HG03378 (cell line): ENCODE measurements at regions not wholly inside any gene's neighbourhood (a gene's known extent, or its start where the extent isn't known, plus 50 kb on each side); places are given as distances from the start of the nearest gene placed in this dataset.

Source experiments
- ATAC-seq: cut with Tn5 transposase; IDR thresholded peaks from one replicate; pipeline ENCODE4 v1.9.1; 2021; ENCODE audit warnings: mild to moderate bottlenecking, moderate library complexity; ENCODE audit not compliant: unreplicated experiment

GRCh38 chr1:88399690-88400089 is 284.4 kb upstream of the PKN2 start:
- ATAC-seq: peak; percentile 73

DNA sequence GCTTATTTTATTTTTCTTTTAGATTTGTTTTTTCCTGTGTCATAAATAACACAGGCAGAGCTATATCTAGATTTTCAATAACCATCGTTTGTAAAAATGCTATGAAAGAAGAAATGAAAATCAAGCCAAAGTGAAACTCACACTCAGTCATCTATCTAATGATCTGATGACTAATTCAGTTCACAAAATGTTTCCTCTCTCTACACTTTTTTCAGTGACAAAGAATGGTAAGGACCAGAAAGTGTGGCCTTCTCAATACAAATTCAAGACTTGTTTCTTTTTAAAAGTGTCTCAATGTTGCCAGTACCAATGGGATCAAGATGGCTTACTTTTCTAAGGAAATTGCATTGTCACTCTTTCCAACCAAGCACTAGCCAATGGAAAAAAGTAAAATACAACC is 282.8 kb upstream of the PKN2 start:
- peak; percentile 94 for ATAC-seq

DNA sequence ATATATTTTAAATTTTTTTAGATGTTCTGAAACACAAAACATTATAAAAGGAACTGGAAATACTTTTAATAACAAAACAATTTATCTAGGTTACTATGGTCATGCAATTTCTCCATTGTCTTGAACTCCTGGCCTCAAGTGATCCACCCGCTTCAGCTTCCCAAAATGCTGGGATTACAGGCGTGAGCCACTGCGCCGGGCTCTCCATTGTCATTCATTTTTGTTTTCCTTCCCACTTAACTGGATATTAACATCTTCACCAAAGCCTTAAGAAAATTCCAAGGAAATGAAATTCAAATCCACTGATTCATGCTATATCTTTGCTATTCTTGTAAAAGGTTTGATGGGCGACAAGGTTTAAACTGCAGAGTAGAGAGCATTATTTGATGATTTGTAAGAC is 279.5 kb upstream of the PKN2 start:
- no peak for ATAC-seq

- ATAC-seq: no peak
Observed at GRCh38 chr1:88407248-88407647, 276.8 kb upstream of the PKN2 start.

DNA sequence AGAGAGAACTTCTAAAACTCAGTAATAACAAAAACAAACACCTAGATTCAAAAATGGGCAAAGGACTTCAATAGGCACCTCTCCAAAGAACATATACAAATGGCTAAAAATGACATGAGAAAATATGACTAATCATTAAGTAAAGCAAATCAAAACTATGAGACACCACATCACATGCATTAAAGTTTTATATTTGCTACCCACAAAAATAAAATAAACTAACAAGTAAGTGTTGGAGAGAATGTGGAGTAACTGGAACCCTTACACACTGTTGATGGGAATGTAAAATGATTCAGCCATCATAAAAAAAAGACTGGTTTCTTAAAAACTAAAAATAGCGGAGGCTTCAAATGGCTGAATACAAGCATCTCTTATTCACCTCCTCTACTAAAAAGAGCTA is 262.1 kb upstream of the PKN2 start:
- no peak for ATAC-seq

DNA sequence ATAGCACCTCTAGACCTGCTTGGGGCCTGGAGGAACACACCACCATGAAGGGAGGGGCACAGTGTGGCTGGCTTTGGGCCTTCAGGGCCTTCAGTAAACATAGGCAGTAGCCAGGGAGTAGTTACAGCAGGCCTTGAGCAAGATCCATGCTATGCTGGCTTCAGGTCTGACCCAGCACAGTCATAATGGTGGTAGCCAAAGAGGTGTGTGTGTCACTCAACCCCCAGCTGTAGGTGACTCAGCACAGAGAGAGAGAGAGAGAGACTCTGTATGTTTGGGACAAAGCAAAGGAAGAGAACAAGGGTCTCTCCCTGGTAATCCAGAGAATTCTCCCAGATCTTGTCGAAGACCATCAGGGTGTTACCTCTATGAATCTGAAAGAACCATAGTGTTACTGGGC is 250.5 kb upstream of the PKN2 start:
- ATAC-seq: no peak

- no peak for ATAC-seq
Observed at GRCh38 chr1:88434836-88435235, 249.2 kb upstream of the PKN2 start.

GRCh38 chr1:88441022-88441421 is 243.1 kb upstream of the PKN2 start:
- no peak for ATAC-seq

DNA sequence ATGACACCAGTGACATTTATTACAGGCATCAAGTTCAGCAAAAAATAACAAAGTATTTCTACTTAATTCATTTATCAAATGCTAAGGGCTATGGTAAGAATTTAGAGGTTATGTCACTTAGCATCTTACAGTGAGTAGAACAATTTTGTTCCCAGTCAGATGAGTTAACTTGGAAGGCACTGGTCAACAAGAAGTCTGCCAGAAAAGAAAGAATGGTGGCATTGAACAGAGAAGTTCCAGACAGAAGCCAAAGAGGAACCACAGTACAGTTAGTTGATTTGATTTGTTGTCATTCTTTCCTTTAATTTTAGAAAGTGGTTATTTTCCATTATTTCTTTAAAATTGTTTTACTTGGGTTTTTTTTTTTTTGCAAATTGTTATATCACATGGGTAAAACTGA is 232.2 kb upstream of the PKN2 start:
- no peak for ATAC-seq

GRCh38 chr1:88453295-88453694 is 230.8 kb upstream of the PKN2 start:
- no peak for ATAC-seq

DNA sequence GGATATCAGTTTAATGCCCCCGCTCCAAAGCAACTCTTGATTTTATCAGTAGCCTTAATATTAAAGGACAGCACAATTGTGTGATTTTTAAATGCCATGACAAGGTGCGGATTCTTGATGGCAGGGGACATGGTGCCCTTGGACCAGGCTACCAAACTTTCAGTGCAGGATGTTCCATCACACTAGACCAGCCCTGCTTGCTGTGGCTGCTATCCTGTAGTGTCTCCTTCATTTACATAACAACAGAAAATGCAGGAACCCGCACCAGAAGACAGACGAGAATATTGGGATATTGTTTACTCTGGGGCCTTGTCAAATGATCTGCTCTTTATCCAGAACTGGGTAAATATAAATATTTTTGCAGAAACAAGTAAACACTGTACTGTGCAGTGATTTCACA is 229.3 kb upstream of the PKN2 start:
- ATAC-seq: no peak

- ATAC-seq: no peak
Observed at GRCh38 chr1:88455621-88456256, 228.3 kb upstream of the PKN2 start.

DNA sequence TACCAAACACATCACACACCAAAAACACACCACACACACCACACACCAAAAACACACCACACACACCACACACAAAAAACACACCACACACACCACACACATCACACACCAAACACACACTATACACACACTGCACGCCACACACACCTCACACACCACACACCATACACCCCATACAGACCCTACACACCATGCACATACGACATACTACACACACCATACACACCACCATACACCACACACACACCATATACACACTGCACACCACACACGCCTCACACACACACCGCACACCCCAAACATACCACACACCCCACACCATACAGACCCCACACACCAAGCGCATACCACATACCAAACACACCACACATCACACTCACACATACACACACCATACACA is 226.9 kb upstream of the PKN2 start:
- no peak for ATAC-seq

DNA sequence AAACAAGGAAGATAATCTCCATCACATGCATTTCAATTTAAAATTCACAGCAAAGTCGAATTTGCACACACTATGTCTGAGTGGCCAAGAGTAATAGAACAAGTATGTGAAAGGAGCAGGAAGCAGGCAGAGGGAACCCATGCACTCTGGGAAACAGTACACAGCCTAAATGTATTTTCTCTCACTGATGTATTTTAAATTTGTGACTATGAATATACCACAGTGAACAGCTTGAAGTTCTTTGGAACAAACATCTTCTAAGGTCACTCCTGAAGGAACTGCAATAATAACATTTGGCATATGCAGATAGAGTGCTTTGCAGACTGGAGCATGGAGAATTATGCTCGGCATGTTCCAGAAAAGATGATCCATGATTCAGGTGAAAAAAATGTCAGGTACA is 223.1 kb upstream of the PKN2 start:
- no peak for ATAC-seq

DNA sequence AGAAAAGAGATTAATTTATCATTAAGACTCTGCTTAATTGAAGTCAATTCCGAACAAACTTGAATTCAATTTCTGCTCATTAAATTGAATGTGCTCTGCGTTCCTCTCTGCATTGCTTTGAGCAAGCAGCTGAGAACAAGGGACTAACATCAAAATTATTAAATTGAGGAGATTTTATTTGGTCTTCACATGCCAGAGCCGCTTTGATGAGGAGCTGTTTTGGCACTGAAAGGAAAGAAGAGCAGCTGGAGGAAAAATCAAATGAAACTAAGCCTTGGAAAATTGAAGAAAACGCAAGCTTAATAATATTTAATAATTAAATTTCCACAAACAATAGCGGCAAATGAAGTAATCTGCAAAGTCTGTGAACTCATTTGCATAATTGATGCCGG is 222.0 kb upstream of the PKN2 start:
- no peak for ATAC-seq

- ATAC-seq: no peak
Observed at GRCh38 chr1:88462488-88463261, 221.4 kb upstream of the PKN2 start.

- ATAC-seq: no peak
Observed at GRCh38 chr1:88463401-88463985, 220.6 kb upstream of the PKN2 start.

DNA sequence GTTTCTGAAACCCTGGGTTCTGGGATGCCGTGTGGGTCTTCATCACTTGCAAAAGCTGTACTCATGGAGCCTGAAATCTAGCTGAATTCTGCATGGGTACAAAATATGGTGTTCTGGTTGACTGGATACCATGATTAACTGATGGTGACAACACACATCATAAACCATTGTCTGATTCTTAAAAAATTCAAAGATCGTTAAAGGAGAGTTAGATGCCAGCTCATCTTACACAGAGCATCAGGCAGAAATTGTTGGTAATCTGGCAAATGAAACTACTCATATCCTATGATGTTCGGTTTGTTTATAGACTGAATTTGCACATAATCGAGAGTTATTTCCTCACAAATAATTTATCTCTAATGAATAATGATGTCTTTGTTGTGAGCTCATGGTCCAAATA is 218.1 kb upstream of the PKN2 start:
- ATAC-seq: no peak

DNA sequence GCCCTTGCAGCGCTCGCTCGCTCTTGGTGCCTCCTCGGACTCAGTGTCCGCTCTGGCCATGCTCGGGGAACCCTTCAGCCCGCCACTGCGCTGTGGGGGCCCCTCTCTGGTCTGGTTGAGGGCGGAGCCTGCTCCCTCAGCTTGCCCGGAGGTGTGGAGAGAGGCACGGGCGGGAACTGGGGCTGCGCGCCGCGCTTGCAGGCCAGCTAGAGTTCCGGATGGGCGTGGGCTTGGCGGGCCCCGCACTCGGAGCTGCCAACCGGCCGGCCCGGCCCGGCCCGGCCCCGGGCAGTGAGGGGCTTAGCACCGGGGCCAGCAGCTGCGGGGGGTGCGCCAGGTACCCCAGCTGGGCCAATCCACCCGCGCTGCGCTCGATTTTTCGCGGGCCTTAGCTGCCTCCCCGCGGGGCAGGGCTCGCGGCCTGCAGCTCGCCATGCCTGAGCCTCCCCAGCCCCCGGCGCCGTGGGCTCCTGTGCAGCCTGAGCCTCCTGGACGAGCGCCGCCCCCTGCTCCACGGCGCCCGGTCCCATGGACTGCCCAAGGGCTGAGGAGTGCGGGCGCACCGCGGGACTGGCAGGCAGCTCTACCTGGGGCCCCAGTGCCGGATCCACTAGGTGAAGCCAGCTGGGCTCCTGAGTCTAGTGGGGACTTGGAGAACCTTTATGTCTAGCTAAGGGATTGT is 217.0 kb upstream of the PKN2 start:
- ATAC-seq: no peak

DNA sequence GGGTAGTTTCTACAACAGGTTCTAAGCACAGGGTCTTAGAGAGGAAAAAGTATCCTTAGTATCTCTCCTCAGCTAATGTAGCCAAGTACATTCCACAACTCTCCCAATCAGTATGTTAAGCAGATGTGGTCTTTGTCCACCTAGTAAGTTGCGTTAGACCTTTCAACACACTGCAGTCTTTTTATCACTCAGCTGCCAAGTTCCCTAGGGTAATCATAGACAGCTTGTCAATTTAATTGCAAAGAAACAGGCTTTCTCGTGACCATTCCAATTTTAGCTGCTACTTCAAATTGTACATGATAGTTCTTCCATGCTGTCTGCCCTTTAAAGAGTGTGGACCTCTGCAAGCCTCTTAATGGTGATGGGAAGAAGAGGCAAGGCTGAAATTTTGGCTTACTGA is 211.8 kb upstream of the PKN2 start:
- ATAC-seq: no peak

DNA sequence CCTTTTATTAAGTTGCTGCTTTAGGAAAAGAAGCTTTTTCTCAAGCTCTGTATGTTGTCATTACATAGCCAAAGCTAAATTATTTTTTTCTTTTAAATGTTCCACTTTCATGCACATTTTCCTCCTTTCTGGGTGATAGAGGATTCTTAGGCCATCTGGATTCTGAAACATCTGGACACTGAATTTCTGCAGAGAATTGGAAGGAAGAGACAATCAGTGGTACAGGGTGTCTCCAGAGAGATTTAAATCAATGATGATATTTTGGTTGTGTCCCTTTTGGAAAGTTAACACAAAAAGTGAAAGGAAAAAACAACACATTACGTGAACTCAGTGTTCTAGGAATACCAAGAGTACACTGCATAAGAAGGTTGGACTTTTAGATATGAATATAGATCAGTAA is 211.4 kb upstream of the PKN2 start:
- ATAC-seq: no peak
